ENCODE measurements at regions not wholly inside any gene's neighbourhood (a gene's known extent, or its start where the extent isn't known, plus 50 kb on each side); places are given as distances from the start of the nearest gene placed in this dataset.
A peak's percentile ranks its signal among the peaks of the same experiment; 100 is the strongest.

DNA sequence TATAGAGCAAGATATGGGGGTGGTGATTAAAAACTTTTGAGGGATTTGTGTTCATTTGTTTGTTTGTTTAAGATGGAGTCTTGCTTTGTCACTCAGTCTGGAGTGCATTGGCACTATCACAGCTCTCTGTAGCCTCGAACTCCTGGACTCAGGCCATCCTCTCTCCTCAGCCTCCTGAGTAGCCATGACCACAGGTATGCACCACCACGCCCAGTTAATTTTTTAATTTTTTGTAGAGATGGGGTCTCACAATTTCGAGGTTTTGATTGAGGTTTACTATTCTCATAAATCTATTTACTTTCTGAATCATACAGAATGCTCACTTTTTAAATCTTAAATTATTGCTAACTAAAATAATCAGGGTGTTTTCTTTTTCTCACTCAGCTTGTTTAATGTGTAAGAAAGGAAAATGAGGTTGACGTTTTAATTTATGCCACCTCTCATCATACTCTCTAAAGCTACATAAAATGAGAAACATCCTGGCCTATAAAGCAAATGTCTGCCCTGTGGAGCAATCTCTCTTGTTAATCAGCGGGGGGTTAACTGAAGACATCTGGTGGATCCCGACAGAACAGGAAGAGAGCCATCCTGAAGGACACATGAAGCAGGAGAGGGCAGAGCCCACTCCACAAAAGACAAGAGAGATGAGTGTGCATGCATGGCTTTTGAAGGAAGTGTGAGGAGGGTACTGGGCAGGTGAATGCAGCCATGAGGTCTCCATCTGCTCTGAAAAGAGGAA lies 589.1 kb upstream of the SLC8A1 start:
- peaks cover 3% of the 10 kb centered on the region for H3K9me3 Mint-ChIP-seq (ENCODE audit: unreplicated experiment)
- H3K4me3 Mint-ChIP-seq (ENCODE audit: unreplicated experiment): no peak overlapping the region
- no peak overlapping the region for H3K4me2 ChIP-seq (ENCODE audit: low read length)
- H3K27ac Mint-ChIP-seq (ENCODE audit: unreplicated experiment): peak overlapping the region; percentile 44
- DNase-seq (ENCODE audit: low read depth) (no peak), FAIRE-seq (no peak)
- H3K9me3 ChIP-seq (ENCODE audit: insufficient read depth, low read depth, low read length): peaks cover 3% of the 10 kb centered on the region
- H3K27me3 ChIP-seq (ENCODE audit: insufficient read depth, low read length): no peaks in the 10 kb centered on the region
- H4K20me1 ChIP-seq (ENCODE audit: insufficient read depth, low read length): no peaks in the 10 kb centered on the region
- H3K79me2 ChIP-seq (ENCODE audit: insufficient read depth, low read length): no peaks in the 10 kb centered on the region
- H3K9ac ChIP-seq (ENCODE audit: low read length): no peak overlapping the region
- no peaks in the 10 kb centered on the region for H3K36me3 ChIP-seq (ENCODE audit: insufficient read depth, low read length)
- no peak overlapping the region for H3K4me3 ChIP-seq (ENCODE audit: insufficient read depth, low read depth, low read length)
- no peak overlapping the region for H3K27ac ChIP-seq (ENCODE audit: low read depth, low read length)
- H3K36me3 Mint-ChIP-seq (ENCODE audit: low read depth, unreplicated experiment): no peaks in the 10 kb centered on the region
- no peak for TF ChIP-seq EZH2 (IDR thresholded peaks at IDR 0.05; ENCODE audit: insufficient read depth, low read length)
- no peaks in the 10 kb centered on the region for H3K27me3 Mint-ChIP-seq (ENCODE audit: low read depth, unreplicated experiment)
- peaks cover 18% of the 10 kb centered on the region for H3K4me1 Mint-ChIP-seq (ENCODE audit: low read depth, unreplicated experiment)
- no peak overlapping the region for H2AFZ ChIP-seq (ENCODE audit: low read depth, low read length)
- no peaks in the 10 kb centered on the region for H3K4me1 ChIP-seq (ENCODE audit: insufficient read depth, low read length)

DNA sequence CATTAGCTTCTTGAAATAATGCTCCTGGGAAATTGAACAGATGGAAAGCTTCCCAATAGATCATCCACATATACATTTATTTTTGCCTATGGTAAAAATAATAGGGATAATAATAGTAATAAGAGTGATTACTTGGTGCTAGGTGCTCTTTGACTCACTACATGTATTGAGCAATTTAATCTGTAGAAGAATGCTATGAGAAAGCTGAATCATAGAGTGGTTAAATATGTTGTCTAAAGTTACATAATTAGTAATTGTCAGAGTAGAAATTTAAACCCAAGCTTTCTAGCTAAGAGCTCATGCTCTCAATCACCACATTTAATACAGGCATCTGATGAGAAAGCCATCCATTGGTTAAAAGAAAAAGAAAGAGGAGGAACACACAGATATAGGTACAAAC lies 590.5 kb upstream of the SLC8A1 start:
- no peak for FAIRE-seq
- H3K27ac ChIP-seq (ENCODE audit: low read depth, low read length): no peak overlapping the region
- no peak overlapping the region for H3K4me3 ChIP-seq (ENCODE audit: insufficient read depth, low read depth, low read length)
- no peak overlapping the region for H2AFZ ChIP-seq (ENCODE audit: low read depth, low read length)
- no peak for TF ChIP-seq EZH2 (IDR thresholded peaks at IDR 0.05; ENCODE audit: insufficient read depth, low read length)
- TF ChIP-seq, protein P1, sequence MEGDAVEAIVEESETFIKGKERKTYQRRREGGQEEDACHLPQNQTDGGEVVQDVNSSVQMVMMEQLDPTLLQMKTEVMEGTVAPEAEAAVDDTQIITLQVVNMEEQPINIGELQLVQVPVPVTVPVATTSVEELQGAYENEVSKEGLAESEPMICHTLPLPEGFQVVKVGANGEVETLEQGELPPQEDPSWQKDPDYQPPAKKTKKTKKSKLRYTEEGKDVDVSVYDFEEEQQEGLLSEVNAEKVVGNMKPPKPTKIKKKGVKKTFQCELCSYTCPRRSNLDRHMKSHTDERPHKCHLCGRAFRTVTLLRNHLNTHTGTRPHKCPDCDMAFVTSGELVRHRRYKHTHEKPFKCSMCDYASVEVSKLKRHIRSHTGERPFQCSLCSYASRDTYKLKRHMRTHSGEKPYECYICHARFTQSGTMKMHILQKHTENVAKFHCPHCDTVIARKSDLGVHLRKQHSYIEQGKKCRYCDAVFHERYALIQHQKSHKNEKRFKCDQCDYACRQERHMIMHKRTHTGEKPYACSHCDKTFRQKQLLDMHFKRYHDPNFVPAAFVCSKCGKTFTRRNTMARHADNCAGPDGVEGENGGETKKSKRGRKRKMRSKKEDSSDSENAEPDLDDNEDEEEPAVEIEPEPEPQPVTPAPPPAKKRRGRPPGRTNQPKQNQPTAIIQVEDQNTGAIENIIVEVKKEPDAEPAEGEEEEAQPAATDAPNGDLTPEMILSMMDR (IDR thresholded peaks at IDR 0.05; ENCODE audit: insufficient read depth, low read depth, low read length): no peak
- H3K4me1 Mint-ChIP-seq (ENCODE audit: low read depth, unreplicated experiment): peaks cover 18% of the 10 kb centered on the region
- no peaks in the 10 kb centered on the region for H3K36me3 ChIP-seq (ENCODE audit: insufficient read depth, low read length)
- no peaks in the 10 kb centered on the region for H3K79me2 ChIP-seq (ENCODE audit: insufficient read depth, low read length)
- H3K9me3 ChIP-seq (ENCODE audit: insufficient read depth, low read depth, low read length): peaks cover 3% of the 10 kb centered on the region
- no peak overlapping the region for H3K27ac Mint-ChIP-seq (ENCODE audit: unreplicated experiment)
- H3K4me3 Mint-ChIP-seq (ENCODE audit: unreplicated experiment): no peak overlapping the region
- H3K36me3 Mint-ChIP-seq (ENCODE audit: low read depth, unreplicated experiment): no peaks in the 10 kb centered on the region
- H3K4me1 ChIP-seq (ENCODE audit: insufficient read depth, low read length): no peaks in the 10 kb centered on the region
- no peak overlapping the region for H3K9ac ChIP-seq (ENCODE audit: low read length)
- H3K9me3 Mint-ChIP-seq (ENCODE audit: unreplicated experiment): peaks cover 3% of the 10 kb centered on the region
- H4K20me1 ChIP-seq (ENCODE audit: insufficient read depth, low read length): no peaks in the 10 kb centered on the region
- H3K27me3 Mint-ChIP-seq (ENCODE audit: low read depth, unreplicated experiment): no peaks in the 10 kb centered on the region
- no peaks in the 10 kb centered on the region for H3K27me3 ChIP-seq (ENCODE audit: insufficient read depth, low read length)
- no peak overlapping the region for H3K4me2 ChIP-seq (ENCODE audit: low read length)
- DNase-seq (ENCODE audit: low read depth): no peak

DNA sequence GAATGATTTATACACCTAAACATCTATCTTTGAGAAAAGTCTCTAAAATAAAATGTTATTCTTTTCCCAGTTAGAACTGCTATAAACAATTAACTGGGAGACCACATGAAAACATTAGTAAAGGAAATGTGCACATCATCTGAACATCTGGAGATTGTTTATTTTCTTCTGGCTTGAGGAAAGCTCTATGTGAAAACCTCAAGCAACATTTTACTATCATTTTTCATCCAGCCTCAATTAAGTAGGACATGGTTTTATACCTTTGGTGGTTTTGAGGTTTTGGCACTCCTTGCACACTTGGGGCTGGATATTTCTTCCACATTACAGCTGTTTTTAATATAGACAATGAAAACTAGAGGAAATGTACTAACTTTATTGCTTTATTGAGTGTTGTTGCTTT lies 609.5 kb upstream of the SLC8A1 start:
- no peaks in the 10 kb centered on the region for H4K20me1 ChIP-seq (ENCODE audit: insufficient read depth, low read length)
- H3K27me3 ChIP-seq (ENCODE audit: insufficient read depth, low read length): peaks cover 2% of the 10 kb centered on the region
- H3K4me1 ChIP-seq (ENCODE audit: insufficient read depth, low read length): no peaks in the 10 kb centered on the region
- H3K9ac ChIP-seq (ENCODE audit: low read length): no peak overlapping the region
- Mint-ChIP-seq H3K9me3 (ENCODE audit: unreplicated experiment) (no peaks in the 10 kb centered on the region), H3K27me3 (ENCODE audit: low read depth, unreplicated experiment) (no peaks in the 10 kb centered on the region), H3K4me3 (ENCODE audit: unreplicated experiment) (no peak overlapping the region), H3K27ac (ENCODE audit: unreplicated experiment) (no peak overlapping the region), H3K36me3 (ENCODE audit: low read depth, unreplicated experiment) (no peaks in the 10 kb centered on the region), H3K4me1 (ENCODE audit: low read depth, unreplicated experiment) (no peaks in the 10 kb centered on the region)
- no peak overlapping the region for H2AFZ ChIP-seq (ENCODE audit: low read depth, low read length)
- TF ChIP-seq, protein P1 (IDR thresholded peaks at IDR 0.05; ENCODE audit: insufficient read depth, low read depth, low read length): no peak
- TF ChIP-seq EZH2 (IDR thresholded peaks at IDR 0.05; ENCODE audit: insufficient read depth, low read length): no peak
- peak; percentile 52 for DNase-seq (ENCODE audit: low read depth)
- no peak overlapping the region for H3K27ac ChIP-seq (ENCODE audit: low read depth, low read length)
- no peaks in the 10 kb centered on the region for H3K9me3 ChIP-seq (ENCODE audit: insufficient read depth, low read depth, low read length)
- H3K4me2 ChIP-seq (ENCODE audit: low read length): no peak overlapping the region
- no peak overlapping the region for H3K4me3 ChIP-seq (ENCODE audit: insufficient read depth, low read depth, low read length)
- no peak for FAIRE-seq
- H3K79me2 ChIP-seq (ENCODE audit: insufficient read depth, low read length): no peaks in the 10 kb centered on the region
- no peaks in the 10 kb centered on the region for H3K36me3 ChIP-seq (ENCODE audit: insufficient read depth, low read length)

All from astrocyte (in vitro differentiated cells and primary cell).